ENCODE measurements at regions not wholly inside any gene's neighbourhood (a gene's known extent, or its start where the extent isn't known, plus 50 kb on each side); places are given as distances from the start of the nearest gene placed in this dataset.

GRCh38 chr18:1078301-1078700 lies 173.6 kb downstream of the ADCYAP1 start:
- TF ChIP-seq, protein P1, sequence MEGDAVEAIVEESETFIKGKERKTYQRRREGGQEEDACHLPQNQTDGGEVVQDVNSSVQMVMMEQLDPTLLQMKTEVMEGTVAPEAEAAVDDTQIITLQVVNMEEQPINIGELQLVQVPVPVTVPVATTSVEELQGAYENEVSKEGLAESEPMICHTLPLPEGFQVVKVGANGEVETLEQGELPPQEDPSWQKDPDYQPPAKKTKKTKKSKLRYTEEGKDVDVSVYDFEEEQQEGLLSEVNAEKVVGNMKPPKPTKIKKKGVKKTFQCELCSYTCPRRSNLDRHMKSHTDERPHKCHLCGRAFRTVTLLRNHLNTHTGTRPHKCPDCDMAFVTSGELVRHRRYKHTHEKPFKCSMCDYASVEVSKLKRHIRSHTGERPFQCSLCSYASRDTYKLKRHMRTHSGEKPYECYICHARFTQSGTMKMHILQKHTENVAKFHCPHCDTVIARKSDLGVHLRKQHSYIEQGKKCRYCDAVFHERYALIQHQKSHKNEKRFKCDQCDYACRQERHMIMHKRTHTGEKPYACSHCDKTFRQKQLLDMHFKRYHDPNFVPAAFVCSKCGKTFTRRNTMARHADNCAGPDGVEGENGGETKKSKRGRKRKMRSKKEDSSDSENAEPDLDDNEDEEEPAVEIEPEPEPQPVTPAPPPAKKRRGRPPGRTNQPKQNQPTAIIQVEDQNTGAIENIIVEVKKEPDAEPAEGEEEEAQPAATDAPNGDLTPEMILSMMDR (IDR thresholded peaks at IDR 0.05; ENCODE audit: insufficient read depth, low read length): no peak
- no peak for TF ChIP-seq SPI1 (IDR thresholded peaks at IDR 0.05; ENCODE audit: borderline replicate concordance, low read depth)
- TF ChIP-seq, protein P2, sequence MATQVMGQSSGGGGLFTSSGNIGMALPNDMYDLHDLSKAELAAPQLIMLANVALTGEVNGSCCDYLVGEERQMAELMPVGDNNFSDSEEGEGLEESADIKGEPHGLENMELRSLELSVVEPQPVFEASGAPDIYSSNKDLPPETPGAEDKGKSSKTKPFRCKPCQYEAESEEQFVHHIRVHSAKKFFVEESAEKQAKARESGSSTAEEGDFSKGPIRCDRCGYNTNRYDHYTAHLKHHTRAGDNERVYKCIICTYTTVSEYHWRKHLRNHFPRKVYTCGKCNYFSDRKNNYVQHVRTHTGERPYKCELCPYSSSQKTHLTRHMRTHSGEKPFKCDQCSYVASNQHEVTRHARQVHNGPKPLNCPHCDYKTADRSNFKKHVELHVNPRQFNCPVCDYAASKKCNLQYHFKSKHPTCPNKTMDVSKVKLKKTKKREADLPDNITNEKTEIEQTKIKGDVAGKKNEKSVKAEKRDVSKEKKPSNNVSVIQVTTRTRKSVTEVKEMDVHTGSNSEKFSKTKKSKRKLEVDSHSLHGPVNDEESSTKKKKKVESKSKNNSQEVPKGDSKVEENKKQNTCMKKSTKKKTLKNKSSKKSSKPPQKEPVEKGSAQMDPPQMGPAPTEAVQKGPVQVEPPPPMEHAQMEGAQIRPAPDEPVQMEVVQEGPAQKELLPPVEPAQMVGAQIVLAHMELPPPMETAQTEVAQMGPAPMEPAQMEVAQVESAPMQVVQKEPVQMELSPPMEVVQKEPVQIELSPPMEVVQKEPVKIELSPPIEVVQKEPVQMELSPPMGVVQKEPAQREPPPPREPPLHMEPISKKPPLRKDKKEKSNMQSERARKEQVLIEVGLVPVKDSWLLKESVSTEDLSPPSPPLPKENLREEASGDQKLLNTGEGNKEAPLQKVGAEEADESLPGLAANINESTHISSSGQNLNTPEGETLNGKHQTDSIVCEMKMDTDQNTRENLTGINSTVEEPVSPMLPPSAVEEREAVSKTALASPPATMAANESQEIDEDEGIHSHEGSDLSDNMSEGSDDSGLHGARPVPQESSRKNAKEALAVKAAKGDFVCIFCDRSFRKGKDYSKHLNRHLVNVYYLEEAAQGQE (IDR thresholded peaks at IDR 0.05; ENCODE audit: insufficient replicate concordance, low read depth): no peak
- TF ChIP-seq POLR2AphosphoS5 (IDR thresholded peaks at IDR 0.05; ENCODE audit: low read depth): no peak
- TF ChIP-seq GABPA (IDR thresholded peaks at IDR 0.05; ENCODE audit: low read depth): no peak

Measured in HL-60 (cell line).